GM12892 (cell line): ENCODE measurements at regions not wholly inside any gene's neighbourhood (a gene's known extent, or its start where the extent isn't known, plus 50 kb on each side); places are given as distances from the start of the nearest gene placed in this dataset.

Source experiments
- POLR2A ChIP-seq: IDR thresholded peaks from 2 replicates; pipeline ENCODE4 v1.6.1; 2011; ENCODE audit warnings: low read depth, low read length, control low read depth
- TAF1 ChIP-seq: IDR thresholded peaks from 2 replicates; pipeline ENCODE4 v1.6.1; 2011; ENCODE audit warnings: low read depth, mild to moderate bottlenecking, control low read depth, low read length, borderline replicate concordance

DNA sequence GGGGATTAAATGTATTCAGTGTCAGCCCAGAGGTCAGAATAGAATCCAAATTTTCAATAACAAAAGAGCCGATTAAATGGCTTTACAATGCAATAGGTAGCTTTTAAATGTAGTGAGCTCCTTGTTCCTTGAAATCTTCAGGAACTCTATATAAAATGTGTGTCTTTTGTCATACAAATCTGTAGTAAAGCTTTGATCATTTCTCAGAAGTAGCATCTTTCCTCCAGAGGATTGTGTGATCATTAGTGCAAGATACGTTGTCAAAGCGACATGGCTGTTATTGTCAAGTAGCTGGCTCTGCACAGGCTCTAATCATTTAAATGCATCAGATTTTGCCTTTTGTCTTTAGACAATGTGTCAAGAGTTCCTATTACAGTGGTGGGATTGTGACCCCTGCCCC is 116.1 kb upstream of the NAMPT start:
- TF ChIP-seq POLR2A (no peak), TAF1 (no peak)
